ENCODE measurements at regions not wholly inside any gene's neighbourhood (a gene's known extent, or its start where the extent isn't known, plus 50 kb on each side); places are given as distances from the start of the nearest gene placed in this dataset.

- TF ChIP-seq ELK1 (IDR thresholded peaks at IDR 0.05; ENCODE audit: low read depth, low read length) (no peak), TCF3 (IDR thresholded peaks at IDR 0.05; ENCODE audit: borderline replicate concordance, insufficient read depth, low read depth, low read length) (no peak)
These were observed 304.8 kb upstream of the SOX11 start (continued) for GRCh38 chr2:5387406-5387805.

GRCh38 chr2:5389740-5390139 lies 302.4 kb upstream of the SOX11 start:
- ChIA-PET POLR2A (no interaction called here), SMC1A (ENCODE audit: uncharacterized antibody, unreplicated experiment) (no interaction called here), CTCF (no interaction called here), RAD21 (ENCODE audit: unreplicated experiment) (no interaction called here)
- ATAC-seq (no peak), FAIRE-seq (no peak), DNase-seq (ENCODE audit: low read depth, low spot score) (no peak)
- no peaks in the 10 kb centered on the region for H3K4me1 ChIP-seq (ENCODE audit: control insufficient read depth, insufficient read depth, low read length)
- H3K4me3 ChIP-seq, result no peak overlapping the region
- H3K4me2 ChIP-seq (ENCODE audit: control insufficient read depth, insufficient read depth), result no peak overlapping the region
- H3K9ac ChIP-seq (ENCODE audit: control insufficient read depth, insufficient read depth, low read length), result no peak overlapping the region
- no peaks in the 10 kb centered on the region for H3K79me2 ChIP-seq (ENCODE audit: control insufficient read depth, insufficient read depth, low read length)
- H4K20me1 ChIP-seq (ENCODE audit: control insufficient read depth, insufficient read depth), result no peaks in the 10 kb centered on the region
- in situ Hi-C loops (cut with MboI) (no loop called here), intact Hi-C loops (cut with micrococcal nuclease; ENCODE audit: unreplicated experiment) (no loop called here)
- no peak overlapping the region for H2AFZ ChIP-seq (ENCODE audit: control insufficient read depth, low read depth, low read length)
- WGBS (ENCODE audit: insufficient coverage, insufficient replicate concordance, low lambda C conversion rate, missing lambda C conversion rate), result 18% methylated on average over 5 of the region's 5 CpGs
- no TSS peak for BruUV-seq (replicated peaks)
- TF ChIP-seq SMC3 (IDR thresholded peaks at IDR 0.05; ENCODE audit: borderline replicate concordance, low read length) (no peak), NFYB (IDR thresholded peaks at IDR 0.05; ENCODE audit: insufficient read depth, low read depth, low read length) (no peak), ZNF274 (IDR thresholded peaks at IDR 0.05; ENCODE audit: insufficient read depth, insufficient read length) (no peak), ASH2L (IDR thresholded peaks at IDR 0.05; ENCODE audit: borderline replicate concordance, low read depth) (no peak), POLR2AphosphoS2 (IDR thresholded peaks at IDR 0.05; ENCODE audit: low read depth, low read length) (no peak), ZNF622 (IDR thresholded peaks at IDR 0.05) (no peak), TCF7 (IDR thresholded peaks at IDR 0.05; ENCODE audit: borderline replicate concordance) (no peak), TAF1 (IDR thresholded peaks at IDR 0.05; ENCODE audit: borderline replicate concordance, low read depth, low read length) (no peak), SIN3A (IDR thresholded peaks at IDR 0.05; ENCODE audit: low read depth, low read length) (no peak), EP300 (IDR thresholded peaks at IDR 0.05; ENCODE audit: borderline replicate concordance in 1 of 2, control insufficient read depth in 1 of 2, low read depth in 2 of 2, low read length in 2 of 2) (no peak), HCFC1 (IDR thresholded peaks at IDR 0.05; ENCODE audit: low read length) (no peak), HSF1 (IDR thresholded peaks at IDR 0.05; ENCODE audit: low read depth, low read length) (no peak), ZNF217 (IDR thresholded peaks at IDR 0.05) (no peak), GATAD2B (conservative IDR thresholded peaks at IDR 0.05; ENCODE audit: low read depth) (no peak), ZNF384 (IDR thresholded peaks at IDR 0.05; ENCODE audit: borderline replicate concordance, low read depth, low read length) (no peak), SUZ12 (IDR thresholded peaks at IDR 0.05; ENCODE audit: unreplicated experiment) (no peak)
- no peaks in the 10 kb centered on the region for H3K36me3 ChIP-seq (ENCODE audit: control insufficient read depth in 2 of 2, insufficient read depth in 2 of 2, low read length in 1 of 2)
- H3K9me3 ChIP-seq (replicated peaks; ENCODE audit: control insufficient read depth, insufficient read depth, low read length), result no peaks in the 10 kb centered on the region
- H3K27me3 ChIP-seq (replicated peaks in 1 of 2; ENCODE audit: control insufficient read depth in 2 of 2, insufficient read depth in 2 of 2, low read length in 1 of 2), result no peaks in the 10 kb centered on the region
- H3K27ac ChIP-seq (ENCODE audit: control insufficient read depth, insufficient read depth), result no peak overlapping the region

Measured in GM12878 (cell line).